ENCODE measurements at regions not wholly inside any gene's neighbourhood (a gene's known extent, or its start where the extent isn't known, plus 50 kb on each side); places are given as distances from the start of the nearest gene placed in this dataset.

DNA sequence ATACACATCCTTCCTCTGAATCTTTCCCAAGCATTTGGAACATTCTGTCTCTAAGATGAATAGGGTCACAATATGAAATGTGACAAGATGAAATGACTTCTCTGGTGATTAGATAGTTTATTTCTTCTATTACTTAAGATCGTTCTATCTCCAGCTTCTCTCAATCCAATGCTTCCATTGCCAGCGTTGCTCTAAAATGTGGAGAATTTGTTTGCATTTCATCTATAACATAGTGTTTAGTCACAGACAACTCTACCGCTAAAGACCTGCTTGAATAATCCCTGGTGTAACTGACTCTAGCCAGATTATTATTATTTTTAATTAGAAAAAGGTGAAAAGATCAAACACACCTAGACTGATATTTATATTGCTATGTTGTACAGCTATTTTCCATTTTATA is 184.7 kb upstream of the PRICKLE1 start:
- Histone ChIP-seq H3K9me3 (ENCODE audit: control insufficient read depth, insufficient read depth, low read length) (no peaks in the 10 kb centered on the region), H3K4me3 (ENCODE audit: low read length) (no peak overlapping the region), H3K4me1 (ENCODE audit: control insufficient read depth, insufficient read depth, low read length) (no peaks in the 10 kb centered on the region), H3K27me3 (ENCODE audit: control insufficient read depth, insufficient read depth, low read length) (no peaks in the 10 kb centered on the region), H3K27ac (ENCODE audit: low read length) (no peak overlapping the region), H3K36me3 (ENCODE audit: control insufficient read depth, insufficient read depth, low read length) (no peaks in the 10 kb centered on the region)
- WGBS (ENCODE audit: insufficient coverage, insufficient read length) = no CpG with 5 or more reads among the region's 3 CpGs
- DNase-seq (ENCODE audit: low read depth, low spot score) = no peak

DNA sequence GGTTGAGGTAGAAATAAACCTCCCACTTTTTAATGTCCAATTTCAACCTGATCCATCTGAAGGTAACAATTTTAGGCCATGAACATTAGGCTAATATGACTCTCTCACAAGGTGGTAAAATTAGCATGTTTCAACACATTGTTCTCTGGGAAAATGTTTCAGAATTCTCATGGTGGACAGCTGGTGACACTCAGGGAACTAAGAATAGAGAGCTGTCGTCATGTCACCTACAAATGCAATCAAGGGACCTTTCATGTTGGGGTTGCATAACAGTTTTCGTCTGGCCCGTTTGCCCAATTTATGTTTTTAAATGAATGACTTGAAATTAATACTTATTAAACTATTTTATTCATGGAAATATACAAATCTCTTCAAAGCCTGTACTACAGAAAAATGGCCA is 180.7 kb upstream of the PRICKLE1 start:
- H3K9me3 ChIP-seq (ENCODE audit: control insufficient read depth, insufficient read depth, low read length) = no peaks in the 10 kb centered on the region
- H3K4me1 ChIP-seq (ENCODE audit: control insufficient read depth, insufficient read depth, low read length) = no peaks in the 10 kb centered on the region
- H3K27me3 ChIP-seq (ENCODE audit: control insufficient read depth, insufficient read depth, low read length) = no peaks in the 10 kb centered on the region
- H3K4me3 ChIP-seq (ENCODE audit: low read length) = no peak overlapping the region
- WGBS (ENCODE audit: insufficient coverage, insufficient read length) = no CpG with 5 or more reads among the region's 3 CpGs
- no peak overlapping the region for H3K27ac ChIP-seq (ENCODE audit: low read length)
- DNase-seq (ENCODE audit: low read depth, low spot score) = no peak
- no peaks in the 10 kb centered on the region for H3K36me3 ChIP-seq (ENCODE audit: control insufficient read depth, insufficient read depth, low read length)

DNA sequence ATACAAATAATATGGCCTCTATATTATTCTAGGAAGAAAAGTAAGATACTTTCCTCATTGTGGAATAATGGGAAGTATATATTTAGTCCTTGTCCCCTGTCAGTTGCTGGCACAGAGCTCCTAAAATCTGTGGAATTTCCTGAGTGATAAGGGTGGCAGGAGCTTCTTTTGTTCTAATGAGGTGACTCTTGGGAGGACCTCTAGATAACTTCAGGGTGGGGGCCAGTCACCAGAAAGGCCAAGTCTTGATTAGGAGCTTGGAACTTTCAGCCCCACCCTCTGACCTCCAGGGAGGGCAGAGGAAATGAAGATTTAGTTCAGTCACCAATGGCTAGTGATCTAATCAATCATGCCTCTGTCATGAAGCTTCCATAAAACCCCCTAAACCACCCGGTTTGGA is 179.9 kb upstream of the PRICKLE1 start:
- no peak for DNase-seq (ENCODE audit: low read depth, low spot score)
- no peaks in the 10 kb centered on the region for H3K9me3 ChIP-seq (ENCODE audit: control insufficient read depth, insufficient read depth, low read length)
- H3K4me1 ChIP-seq (ENCODE audit: control insufficient read depth, insufficient read depth, low read length) = no peaks in the 10 kb centered on the region
- H3K36me3 ChIP-seq (ENCODE audit: control insufficient read depth, insufficient read depth, low read length) = no peaks in the 10 kb centered on the region
- no peaks in the 10 kb centered on the region for H3K27me3 ChIP-seq (ENCODE audit: control insufficient read depth, insufficient read depth, low read length)
- no peak overlapping the region for H3K27ac ChIP-seq (ENCODE audit: low read length)
- WGBS (ENCODE audit: insufficient coverage, insufficient read length) = no CpG with 5 or more reads among the region's 1 CpG
- H3K4me3 ChIP-seq (ENCODE audit: low read length) = no peak overlapping the region

DNA sequence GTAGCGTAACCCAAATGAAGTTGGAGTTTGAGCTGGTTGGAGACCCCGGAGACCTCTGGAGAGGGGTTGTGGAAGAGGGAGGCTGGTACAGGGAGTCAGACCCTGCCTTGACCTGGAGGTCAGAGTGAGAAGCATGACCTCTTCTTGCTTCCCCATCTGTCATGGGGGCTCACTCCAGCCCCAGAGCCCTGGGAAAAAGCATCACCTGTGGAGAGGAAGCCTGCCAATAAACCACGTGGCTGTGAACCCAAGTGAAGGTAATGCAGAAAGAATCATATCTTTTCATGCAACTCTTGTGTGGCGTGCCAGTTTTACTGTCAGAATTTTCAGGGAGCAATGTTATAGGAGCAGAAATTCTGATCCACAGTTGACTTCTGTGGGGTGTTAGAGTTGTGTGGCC is 178.5 kb upstream of the PRICKLE1 start:
- no peak for DNase-seq (ENCODE audit: low read depth, low spot score)
- no peaks in the 10 kb centered on the region for H3K9me3 ChIP-seq (ENCODE audit: control insufficient read depth, insufficient read depth, low read length)
- no peaks in the 10 kb centered on the region for H3K36me3 ChIP-seq (ENCODE audit: control insufficient read depth, insufficient read depth, low read length)
- WGBS (ENCODE audit: insufficient coverage, insufficient read length) = no CpG with 5 or more reads among the region's 4 CpGs
- H3K4me3 ChIP-seq (ENCODE audit: low read length) = no peak overlapping the region
- no peaks in the 10 kb centered on the region for H3K27me3 ChIP-seq (ENCODE audit: control insufficient read depth, insufficient read depth, low read length)
- no peaks in the 10 kb centered on the region for H3K4me1 ChIP-seq (ENCODE audit: control insufficient read depth, insufficient read depth, low read length)
- no peak overlapping the region for H3K27ac ChIP-seq (ENCODE audit: low read length)

DNA sequence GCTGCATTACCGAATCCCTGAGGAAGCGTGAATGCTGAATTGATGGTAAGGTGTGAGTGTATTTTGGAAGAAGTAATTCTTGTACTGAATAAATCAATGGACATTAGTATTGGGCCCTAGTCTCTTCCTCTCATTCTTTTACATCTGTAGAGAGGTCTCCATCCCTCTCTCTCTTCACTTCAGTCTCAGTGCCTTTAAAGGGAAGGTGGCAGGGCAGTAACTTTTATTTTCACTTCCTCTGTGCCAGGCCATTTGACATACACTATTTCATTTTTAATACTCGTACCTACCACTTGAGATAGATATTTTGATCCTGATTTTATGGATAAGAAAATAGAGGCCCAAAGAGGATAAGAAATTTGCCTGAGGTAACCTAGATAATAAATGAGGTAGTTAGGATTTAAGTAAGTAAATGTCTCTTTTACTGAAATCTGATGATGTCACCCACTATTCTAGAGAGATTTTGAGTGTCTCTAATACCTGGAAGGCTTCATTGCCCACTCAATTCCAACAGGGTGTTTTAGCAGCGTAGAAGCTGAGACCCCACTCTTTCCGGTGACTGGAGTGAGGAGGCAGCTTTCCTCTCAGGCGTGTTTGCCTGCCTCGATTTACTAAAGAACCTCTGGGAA is 177.9 kb upstream of the PRICKLE1 start:
- H3K27me3 ChIP-seq (ENCODE audit: control insufficient read depth, insufficient read depth, low read length) = no peaks in the 10 kb centered on the region
- no peaks in the 10 kb centered on the region for H3K36me3 ChIP-seq (ENCODE audit: control insufficient read depth, insufficient read depth, low read length)
- H3K9me3 ChIP-seq (ENCODE audit: control insufficient read depth, insufficient read depth, low read length) = no peaks in the 10 kb centered on the region
- H3K27ac ChIP-seq (ENCODE audit: low read length) = no peak overlapping the region
- no peak overlapping the region for H3K4me3 ChIP-seq (ENCODE audit: low read length)
- no peaks in the 10 kb centered on the region for H3K4me1 ChIP-seq (ENCODE audit: control insufficient read depth, insufficient read depth, low read length)
- DNase-seq (ENCODE audit: low read depth, low spot score) = no peak
- WGBS (ENCODE audit: insufficient coverage, insufficient read length) = no CpG with 5 or more reads among the region's 7 CpGs

DNA sequence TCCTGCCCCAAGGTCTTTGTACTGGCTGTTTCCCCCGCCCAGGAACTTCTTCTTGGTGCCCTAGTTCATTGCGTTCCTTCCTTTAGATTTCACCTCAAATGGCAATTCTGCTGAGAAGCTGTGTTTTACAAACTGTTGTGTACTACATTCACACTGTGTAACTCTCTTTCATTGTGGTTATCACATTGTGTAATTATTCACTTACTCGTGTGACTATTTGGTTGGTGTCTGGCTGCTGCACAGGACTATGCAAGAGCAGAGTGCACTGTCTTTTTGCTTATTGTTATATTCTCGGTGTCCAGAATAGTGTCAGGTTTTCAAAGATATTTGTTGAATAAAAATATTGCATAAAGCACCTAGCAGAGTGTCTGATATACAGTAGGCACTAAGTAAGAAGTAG is 177.2 kb upstream of the PRICKLE1 start:
- no peak overlapping the region for H3K27ac ChIP-seq (ENCODE audit: low read length)
- no CpG with 5 or more reads among the region's 4 CpGs for WGBS (ENCODE audit: insufficient coverage, insufficient read length)
- no peak for DNase-seq (ENCODE audit: low read depth, low spot score)
- H3K9me3 ChIP-seq (ENCODE audit: control insufficient read depth, insufficient read depth, low read length) = no peaks in the 10 kb centered on the region
- H3K36me3 ChIP-seq (ENCODE audit: control insufficient read depth, insufficient read depth, low read length) = no peaks in the 10 kb centered on the region
- H3K27me3 ChIP-seq (ENCODE audit: control insufficient read depth, insufficient read depth, low read length) = no peaks in the 10 kb centered on the region
- no peak overlapping the region for H3K4me3 ChIP-seq (ENCODE audit: low read length)
- H3K4me1 ChIP-seq (ENCODE audit: control insufficient read depth, insufficient read depth, low read length) = no peaks in the 10 kb centered on the region

DNA sequence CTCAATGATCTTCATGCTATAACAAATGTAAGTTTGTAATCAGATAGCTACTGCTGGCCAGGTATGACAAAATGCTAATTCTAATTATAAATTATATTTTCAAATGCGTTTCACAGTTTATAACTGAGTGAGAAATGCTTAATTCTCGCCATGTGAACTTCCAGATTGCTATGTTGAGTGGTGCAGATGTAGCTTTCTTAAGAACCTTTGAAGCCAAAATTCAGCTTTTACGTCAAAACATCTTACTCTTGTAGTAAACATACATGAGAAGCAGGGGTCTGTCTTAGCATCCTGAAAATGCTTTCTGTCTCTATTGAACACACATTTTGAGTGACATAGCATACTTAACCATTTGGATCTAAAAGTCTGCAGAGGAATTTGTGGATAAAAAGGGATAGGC is 176.5 kb upstream of the PRICKLE1 start:
- WGBS (ENCODE audit: insufficient coverage, insufficient read length) = no CpG with 5 or more reads among the region's 3 CpGs

DNA sequence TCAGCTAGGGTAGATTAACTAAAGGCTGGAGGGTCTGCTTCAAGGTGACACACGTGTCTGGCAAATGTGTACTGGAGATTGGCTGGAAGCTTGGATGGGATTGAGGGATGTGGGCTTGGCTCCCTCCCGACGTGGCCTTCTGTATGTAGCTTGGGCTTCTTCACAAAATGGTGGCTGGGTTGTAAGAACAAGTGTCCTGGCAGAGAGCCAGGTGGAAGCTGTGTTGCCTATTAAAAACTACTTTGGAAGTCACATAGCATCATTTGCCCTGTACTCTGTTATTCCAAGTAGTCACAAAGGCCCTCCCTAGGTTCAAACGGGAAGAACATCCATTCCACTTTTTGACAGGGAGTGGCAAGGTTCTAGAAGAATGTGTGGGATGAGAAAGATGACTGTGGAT is 174.1 kb upstream of the PRICKLE1 start:
- no CpG with 5 or more reads among the region's 4 CpGs for WGBS (ENCODE audit: insufficient coverage, insufficient read length)
- H3K9me3 ChIP-seq (ENCODE audit: control insufficient read depth, insufficient read depth, low read length) = no peaks in the 10 kb centered on the region
- DNase-seq (ENCODE audit: low read depth, low spot score) = no peak
- no peak overlapping the region for H3K27ac ChIP-seq (ENCODE audit: low read length)
- H3K4me1 ChIP-seq (ENCODE audit: control insufficient read depth, insufficient read depth, low read length) = no peaks in the 10 kb centered on the region
- no peaks in the 10 kb centered on the region for H3K27me3 ChIP-seq (ENCODE audit: control insufficient read depth, insufficient read depth, low read length)
- H3K4me3 ChIP-seq (ENCODE audit: low read length) = no peak overlapping the region
- no peaks in the 10 kb centered on the region for H3K36me3 ChIP-seq (ENCODE audit: control insufficient read depth, insufficient read depth, low read length)

More for the DNA sequence above, 176.5 kb upstream of the PRICKLE1 start:
- H3K9me3 ChIP-seq (ENCODE audit: control insufficient read depth, insufficient read depth, low read length) = no peaks in the 10 kb centered on the region
- DNase-seq (ENCODE audit: low read depth, low spot score) = no peak
- H3K27ac ChIP-seq (ENCODE audit: low read length) = no peak overlapping the region
- H3K27me3 ChIP-seq (ENCODE audit: control insufficient read depth, insufficient read depth, low read length) = no peaks in the 10 kb centered on the region
- H3K4me1 ChIP-seq (ENCODE audit: control insufficient read depth, insufficient read depth, low read length) = no peaks in the 10 kb centered on the region
- no peak overlapping the region for H3K4me3 ChIP-seq (ENCODE audit: low read length)
- no peaks in the 10 kb centered on the region for H3K36me3 ChIP-seq (ENCODE audit: control insufficient read depth, insufficient read depth, low read length)

DNA sequence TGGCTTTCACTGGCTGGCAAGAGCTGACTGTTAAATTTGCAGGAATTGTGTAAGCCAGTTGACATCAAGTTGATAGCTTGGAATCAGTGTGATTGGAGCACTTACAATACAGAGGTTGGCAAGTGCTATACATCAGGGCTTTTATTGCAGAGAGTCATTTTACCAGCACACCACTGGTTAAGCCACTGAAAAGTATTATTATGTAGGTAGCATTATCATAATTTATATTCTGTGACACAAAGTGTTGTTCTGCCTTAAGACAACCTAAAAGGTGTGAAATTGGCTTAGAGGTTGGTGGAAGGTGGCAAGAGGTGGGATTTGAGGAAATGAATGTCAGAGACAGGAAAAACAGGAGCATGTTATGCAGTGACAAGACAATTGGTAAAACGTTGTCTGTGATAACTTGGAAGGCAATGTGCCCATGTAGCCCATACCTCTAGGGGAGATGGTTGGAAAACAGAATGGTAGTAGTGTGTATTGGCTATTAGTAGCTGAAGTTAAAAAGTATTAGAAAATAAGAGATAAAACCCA is 172.9 kb upstream of the PRICKLE1 start:
- H3K36me3 ChIP-seq (ENCODE audit: control insufficient read depth, insufficient read depth, low read length) = no peaks in the 10 kb centered on the region
- WGBS (ENCODE audit: insufficient coverage, insufficient read length) = no CpG with 5 or more reads among the region's 1 CpG
- H3K9me3 ChIP-seq (ENCODE audit: control insufficient read depth, insufficient read depth, low read length) = no peaks in the 10 kb centered on the region
- no peak overlapping the region for H3K4me3 ChIP-seq (ENCODE audit: low read length)
- H3K27ac ChIP-seq (ENCODE audit: low read length) = no peak overlapping the region
- DNase-seq (ENCODE audit: low read depth, low spot score) = no peak
- no peaks in the 10 kb centered on the region for H3K27me3 ChIP-seq (ENCODE audit: control insufficient read depth, insufficient read depth, low read length)
- peaks cover 2% of the 10 kb centered on the region; the same call in 1 of the 2 replicates for H3K4me1 ChIP-seq (ENCODE audit: control insufficient read depth, insufficient read depth, low read length)

DNA sequence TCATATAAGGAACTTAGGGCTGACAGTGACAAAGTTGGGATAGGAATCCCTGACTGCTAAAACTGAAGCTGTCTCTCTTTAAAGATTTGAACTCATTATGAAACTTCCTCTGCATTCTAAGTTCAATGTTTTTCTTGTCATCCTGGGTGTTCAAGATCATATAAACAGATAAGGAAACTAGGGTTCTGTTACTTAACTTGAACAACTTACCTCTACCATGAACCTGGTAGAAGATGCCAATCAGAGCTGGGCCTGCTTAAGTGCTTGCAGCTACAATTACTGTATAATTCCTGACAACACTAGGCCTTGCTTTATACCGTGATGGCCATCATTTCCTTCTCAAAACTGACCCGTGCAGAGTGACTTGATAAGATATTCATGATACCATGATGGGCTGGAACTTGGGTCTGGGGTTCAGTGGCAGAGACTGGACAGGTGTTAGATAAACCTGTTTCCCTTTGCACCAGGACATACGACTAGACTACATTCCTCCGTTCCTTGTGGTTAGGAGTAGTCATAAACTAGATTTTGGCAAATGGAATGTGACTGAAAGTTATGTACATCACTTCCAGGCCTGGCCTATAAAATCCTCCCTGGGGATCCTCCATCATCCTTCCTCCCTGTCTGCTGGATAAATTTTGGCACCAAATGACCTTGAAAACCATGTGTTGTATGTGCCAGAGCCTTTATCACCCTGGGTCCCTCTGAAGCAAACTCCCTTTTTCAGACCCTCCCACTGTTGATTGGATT is 172.2 kb upstream of the PRICKLE1 start:
- Histone ChIP-seq H3K4me1 (ENCODE audit: control insufficient read depth, insufficient read depth, low read length) (peaks cover 2% of the 10 kb centered on the region; the same call in 1 of the 2 replicates), H3K27me3 (ENCODE audit: control insufficient read depth, insufficient read depth, low read length) (no peaks in the 10 kb centered on the region), H3K36me3 (ENCODE audit: control insufficient read depth, insufficient read depth, low read length) (no peaks in the 10 kb centered on the region), H3K4me3 (ENCODE audit: low read length) (no peak overlapping the region), H3K9me3 (ENCODE audit: control insufficient read depth, insufficient read depth, low read length) (no peaks in the 10 kb centered on the region), H3K27ac (ENCODE audit: low read length) (no peak overlapping the region)
- no peak for DNase-seq (ENCODE audit: low read depth, low spot score)
- WGBS (ENCODE audit: insufficient coverage, insufficient read length) = no CpG with 5 or more reads among the region's 4 CpGs
